ENCODE measurements at regions not wholly inside any gene's neighbourhood (a gene's known extent, or its start where the extent isn't known, plus 50 kb on each side); places are given as distances from the start of the nearest gene placed in this dataset.

- Histone ChIP-seq H3K79me2 (ENCODE audit: insufficient read depth, low read length) (no peaks in the 10 kb centered on the region), H4K20me1 (ENCODE audit: insufficient read depth, low read length) (no peaks in the 10 kb centered on the region), H2AFZ (ENCODE audit: insufficient read depth, low read depth, low read length, poor library complexity, severe bottlenecking) (no peak overlapping the region), H3K36me3 (replicated peaks in 1 of 2; ENCODE audit: control insufficient read depth in 1 of 2, insufficient read depth in 2 of 2, low read length in 2 of 2) (no peaks in the 10 kb centered on the region), H3K9ac (ENCODE audit: insufficient read depth, low read length, poor library complexity, severe bottlenecking) (no peak overlapping the region), H3K9me3 (replicated peaks in 1 of 2; ENCODE audit: control insufficient read depth in 1 of 2, insufficient read depth in 1 of 2, low read length in 2 of 2) (peaks cover 0 to 4% of the 10 kb centered on the region in 2 donors), H3K4me2 (replicated peaks; ENCODE audit: extremely low read depth, low read length, poor library complexity, severe bottlenecking) (no peak overlapping the region), H3K4me3 (replicated peaks in 1 of 3; ENCODE audit: low read depth in 2 of 3, low read length in 3 of 3) (no peak overlapping the region), H3K27ac (ENCODE audit: low read depth in 1 of 2, low read length in 2 of 2) (no peak overlapping the region), H3K4me1 (ENCODE audit: control insufficient read depth in 1 of 2, insufficient read depth in 2 of 2, low read length in 2 of 2) (no peaks in the 10 kb centered on the region), H3K27me3 (ENCODE audit: control insufficient read depth in 2 of 2, insufficient read depth in 2 of 2, low read length in 2 of 2) (no peaks in the 10 kb centered on the region)
- H3K27ac Mint-ChIP-seq: no peak overlapping the region
- H3K27me3 Mint-ChIP-seq (ENCODE audit: low read depth in 3 of 3): peaks cover 0 to 2% (median 1%) of the 10 kb centered on the region in 3 donors
- TF ChIP-seq CTCF (IDR thresholded peaks at IDR 0.05): no peak
- intact Hi-C loops (cut with micrococcal nuclease): no loop called here
- no peak overlapping the region for H3K4me3 Mint-ChIP-seq
- no peaks in the 10 kb centered on the region for H3K36me3 Mint-ChIP-seq
- H3K9me3 Mint-ChIP-seq: peaks cover 0 to 18% (median 5%) of the 10 kb centered on the region in 7 donors
- DNase-seq: no peak
- 90% methylated on average over 1 of the region's 6 CpGs for WGBS (ENCODE audit: insufficient coverage)
- H3K4me1 Mint-ChIP-seq: no peaks in the 10 kb centered on the region
These were observed 401.7 kb upstream of the PROX1 start for GRCh38 chr1:213585959-213586586.

- Histone ChIP-seq H3K4me3 (replicated peaks in 1 of 3; ENCODE audit: low read depth in 2 of 3, low read length in 3 of 3) (no peak overlapping the region), H3K36me3 (replicated peaks in 1 of 2; ENCODE audit: control insufficient read depth in 1 of 2, insufficient read depth in 2 of 2, low read length in 2 of 2) (no peaks in the 10 kb centered on the region), H3K27me3 (ENCODE audit: control insufficient read depth in 2 of 2, insufficient read depth in 2 of 2, low read length in 2 of 2) (no peaks in the 10 kb centered on the region), H3K27ac (ENCODE audit: low read depth in 1 of 2, low read length in 2 of 2) (no peak overlapping the region), H3K4me2 (replicated peaks; ENCODE audit: extremely low read depth, low read length, poor library complexity, severe bottlenecking) (no peak overlapping the region), H2AFZ (ENCODE audit: insufficient read depth, low read depth, low read length, poor library complexity, severe bottlenecking) (no peak overlapping the region), H4K20me1 (ENCODE audit: insufficient read depth, low read length) (no peaks in the 10 kb centered on the region), H3K79me2 (ENCODE audit: insufficient read depth, low read length) (no peaks in the 10 kb centered on the region), H3K9ac (ENCODE audit: insufficient read depth, low read length, poor library complexity, severe bottlenecking) (no peak overlapping the region), H3K4me1 (ENCODE audit: control insufficient read depth in 1 of 2, insufficient read depth in 2 of 2, low read length in 2 of 2) (no peaks in the 10 kb centered on the region), H3K9me3 (replicated peaks in 1 of 2; ENCODE audit: control insufficient read depth in 1 of 2, insufficient read depth in 1 of 2, low read length in 2 of 2) (peaks cover 0 to 4% of the 10 kb centered on the region in 2 donors)
- Mint-ChIP-seq H3K27me3 (ENCODE audit: low read depth in 3 of 3) (peaks cover 0 to 2% (median 1%) of the 10 kb centered on the region in 3 donors), H3K4me3 (no peak overlapping the region), H3K27ac (no peak overlapping the region), H3K4me1 (no peaks in the 10 kb centered on the region), H3K36me3 (no peaks in the 10 kb centered on the region), H3K9me3 (peaks cover 0 to 18% (median 5%) of the 10 kb centered on the region in 7 donors)
- intact Hi-C loops (cut with micrococcal nuclease): no loop called here
- TF ChIP-seq CTCF (IDR thresholded peaks at IDR 0.05): no peak
- WGBS (ENCODE audit: insufficient coverage): no CpG with 5 or more reads among the region's 1 CpG
- DNase-seq: no peak
These were observed 401.2 kb upstream of the PROX1 start for GRCh38 chr1:213586587-213586972.
